ENCODE measurements at regions not wholly inside any gene's neighbourhood (a gene's known extent, or its start where the extent isn't known, plus 50 kb on each side); places are given as distances from the start of the nearest gene placed in this dataset.

DNA sequence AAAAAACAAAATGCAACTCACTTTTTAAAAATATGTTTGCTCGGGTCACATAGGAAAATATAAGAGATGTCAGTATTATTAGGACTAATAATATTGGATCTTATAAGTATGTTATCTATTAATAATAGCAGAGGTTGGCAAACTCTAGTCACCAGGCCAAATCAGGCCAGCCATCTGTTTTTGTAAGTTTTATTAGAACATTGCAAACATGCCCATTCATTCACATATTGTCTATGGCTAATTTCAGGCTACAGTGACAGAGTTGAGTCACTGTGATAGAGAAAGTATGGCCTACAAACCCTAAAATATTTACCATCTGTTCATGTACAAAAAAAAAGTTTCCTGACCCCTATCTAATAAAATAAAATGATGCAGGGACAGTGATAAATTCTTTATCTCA, 97.7 kb upstream of the CDH6 start:
- dilution Hi-C loops (cut with MboI; ENCODE audit: extremely low pct_ligation_motif_present, low sequenced_read_pairs) (no loop called here), intact Hi-C loops (cut with micrococcal nuclease) (no loop called here)
- Histone ChIP-seq H3K36me3 (ENCODE audit: control insufficient read depth in 2 of 2, extremely low read depth in 1 of 2, insufficient read depth in 2 of 2, low read length in 2 of 2) (no peaks in the 10 kb centered on the region), H3K4me3 (replicated peaks in 1 of 3; ENCODE audit: insufficient read depth in 1 of 3, low read depth in 1 of 3, low read length in 3 of 3) (no peak overlapping the region), H3K79me2 (ENCODE audit: control insufficient read depth, insufficient read depth, low read length) (no peaks in the 10 kb centered on the region), H3K27me3 (ENCODE audit: control insufficient read depth in 2 of 2, insufficient read depth in 2 of 2, low read length in 2 of 2) (no peaks in the 10 kb centered on the region), H3K27ac (ENCODE audit: insufficient read depth, low read depth, low read length) (no peak overlapping the region), H2AFZ (ENCODE audit: low read depth, low read length) (no peak overlapping the region), H3K4me1 (ENCODE audit: control insufficient read depth, extremely low read depth, insufficient read depth, low read length) (no peaks in the 10 kb centered on the region), H4K20me1 (replicated peaks; ENCODE audit: control insufficient read depth, extremely low read depth, insufficient read depth, low read length) (no peaks in the 10 kb centered on the region), H3K9me3 (replicated peaks; ENCODE audit: control insufficient read depth, insufficient read depth, low read length) (no peaks in the 10 kb centered on the region), H3K4me2 (ENCODE audit: insufficient read depth, low read length) (no peak overlapping the region), H3K9me1 (replicated peaks; ENCODE audit: control insufficient read depth, extremely low read depth, insufficient read depth, low read length) (no peaks in the 10 kb centered on the region), H3K9ac (replicated peaks; ENCODE audit: extremely low read depth, insufficient read depth, low read length) (no peak overlapping the region)
- DNase-seq (ENCODE audit: low read depth, low spot score) (no peak), FAIRE-seq (no peak)
- no TSS peak for BruUV-seq (replicated peaks)
- ChIA-PET POLR2A (no interaction called here), CTCF (no interaction called here)
- no peak for TF ChIP-seq CTCF (IDR thresholded peaks at IDR 0.05; ENCODE audit: extremely low read depth in 1 of 2, insufficient read depth in 1 of 2, low read depth in 1 of 2, low read length in 2 of 2)
- no peak for TF ChIP-seq POLR2AphosphoS5 (IDR thresholded peaks at IDR 0.05; ENCODE audit: insufficient read depth, low read depth, low read length)
- TF ChIP-seq FOS (IDR thresholded peaks at IDR 0.05; ENCODE audit: borderline replicate concordance, insufficient read depth, low read length), result no peak
- no peak for TF ChIP-seq GATA2 (IDR thresholded peaks at IDR 0.05; ENCODE audit: insufficient read depth, insufficient read length, low read depth, low read length)
- TF ChIP-seq POLR2A (IDR thresholded peaks at IDR 0.05; ENCODE audit: low read depth, low read length), result no peak
- no peak for TF ChIP-seq EZH2 (IDR thresholded peaks at IDR 0.05; ENCODE audit: borderline replicate concordance, low read depth, low read length, severe bottlenecking)
- no peak for TF ChIP-seq MYC (IDR thresholded peaks at IDR 0.05; ENCODE audit: low read depth, low read length)
- no peak for TF ChIP-seq JUN (IDR thresholded peaks at IDR 0.05; ENCODE audit: borderline replicate concordance, insufficient read depth, insufficient read length, low read depth)
- TF ChIP-seq MAX (IDR thresholded peaks at IDR 0.05; ENCODE audit: insufficient read depth, insufficient read length), result no peak

All from endothelial cell of umbilical vein (primary cell).